ENCODE measurements at regions not wholly inside any gene's neighbourhood (a gene's known extent, or its start where the extent isn't known, plus 50 kb on each side); places are given as distances from the start of the nearest gene placed in this dataset.

DNA sequence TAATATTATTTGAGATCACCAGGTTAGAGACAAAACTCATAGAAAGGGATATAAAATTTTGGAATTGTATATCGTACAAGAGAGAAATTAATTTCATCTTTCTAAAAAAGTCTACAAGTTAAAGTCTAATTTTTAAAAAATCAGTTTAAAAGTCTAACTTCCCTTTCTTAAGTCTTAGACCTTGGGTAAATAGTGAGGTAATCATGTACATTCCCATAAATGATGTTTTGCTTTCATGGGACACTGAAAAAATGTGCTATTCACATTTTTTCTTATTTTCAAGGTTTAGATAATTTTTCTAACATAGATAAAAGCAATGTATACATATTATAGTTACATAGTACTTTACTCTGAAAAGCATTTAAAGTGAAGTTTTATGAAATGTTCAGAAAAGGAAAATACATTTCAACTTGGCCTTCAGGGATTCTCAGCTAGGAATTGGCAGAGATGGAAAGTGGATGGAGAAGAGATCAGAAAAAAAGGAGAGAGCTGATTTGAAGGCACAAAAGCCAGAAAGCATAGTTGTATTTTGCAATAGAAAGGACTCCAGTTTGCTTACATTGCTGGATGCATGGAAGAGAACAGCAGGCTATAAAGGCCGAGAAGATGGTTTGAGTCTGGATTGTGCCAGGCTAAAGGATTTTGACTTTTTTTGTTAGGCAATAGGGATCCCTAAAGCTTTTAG, 194.0 kb downstream of the CASP12 start:
- no peak overlapping the region for H3K4me3 ChIP-seq (ENCODE audit: low read depth, low read length, poor library complexity, severe bottlenecking)
- no peaks in the 10 kb centered on the region for H4K20me1 ChIP-seq (ENCODE audit: insufficient read depth, low read length)
- H3K27ac ChIP-seq (ENCODE audit: low read depth, low read length, poor library complexity, severe bottlenecking) = no peak overlapping the region
- BruUV-seq (replicated peaks) = no TSS peak
- intact Hi-C loops (cut with micrococcal nuclease; ENCODE audit: unreplicated experiment) = no loop called here
- no peak overlapping the region for H3K4me2 ChIP-seq (ENCODE audit: low read length)
- ChIA-PET POLR2A (interaction anchor here (1.2 to 1.7 kb wide), 2 partner anchors 8 to 542 kb away, joined by 4 read pairs; no protein-coding TSS in a partner anchor), CTCF (ENCODE audit: unreplicated experiment) (no interaction called here)
- no peaks in the 10 kb centered on the region for H3K79me2 ChIP-seq (ENCODE audit: insufficient read depth, low read depth, low read length)
- no peaks in the 10 kb centered on the region for H3K36me3 ChIP-seq (ENCODE audit: insufficient read depth, low read length)
- H2AFZ ChIP-seq (ENCODE audit: low read length) = peak overlapping the region; percentile 100
- peaks cover 16% of the 10 kb centered on the region for H3K4me1 ChIP-seq (ENCODE audit: insufficient read depth, low read length, poor library complexity, severe bottlenecking)
- no peak for DNase-seq (ENCODE audit: low spot score)
- H3K9me2 ChIP-seq (ENCODE audit: insufficient read depth, low read length) = no peaks in the 10 kb centered on the region
- peaks cover 6% of the 10 kb centered on the region; the same call in 1 of the 2 replicates for H3K9me3 ChIP-seq (ENCODE audit: low read length)
- TF ChIP-seq, protein P1, sequence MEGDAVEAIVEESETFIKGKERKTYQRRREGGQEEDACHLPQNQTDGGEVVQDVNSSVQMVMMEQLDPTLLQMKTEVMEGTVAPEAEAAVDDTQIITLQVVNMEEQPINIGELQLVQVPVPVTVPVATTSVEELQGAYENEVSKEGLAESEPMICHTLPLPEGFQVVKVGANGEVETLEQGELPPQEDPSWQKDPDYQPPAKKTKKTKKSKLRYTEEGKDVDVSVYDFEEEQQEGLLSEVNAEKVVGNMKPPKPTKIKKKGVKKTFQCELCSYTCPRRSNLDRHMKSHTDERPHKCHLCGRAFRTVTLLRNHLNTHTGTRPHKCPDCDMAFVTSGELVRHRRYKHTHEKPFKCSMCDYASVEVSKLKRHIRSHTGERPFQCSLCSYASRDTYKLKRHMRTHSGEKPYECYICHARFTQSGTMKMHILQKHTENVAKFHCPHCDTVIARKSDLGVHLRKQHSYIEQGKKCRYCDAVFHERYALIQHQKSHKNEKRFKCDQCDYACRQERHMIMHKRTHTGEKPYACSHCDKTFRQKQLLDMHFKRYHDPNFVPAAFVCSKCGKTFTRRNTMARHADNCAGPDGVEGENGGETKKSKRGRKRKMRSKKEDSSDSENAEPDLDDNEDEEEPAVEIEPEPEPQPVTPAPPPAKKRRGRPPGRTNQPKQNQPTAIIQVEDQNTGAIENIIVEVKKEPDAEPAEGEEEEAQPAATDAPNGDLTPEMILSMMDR (conservative IDR thresholded peaks at IDR 0.05; ENCODE audit: low read length) = no peak
- no peak for TF ChIP-seq EZH2phosphoT487 (IDR thresholded peaks at IDR 0.05; ENCODE audit: borderline replicate concordance, low read depth, low read length)

DNA sequence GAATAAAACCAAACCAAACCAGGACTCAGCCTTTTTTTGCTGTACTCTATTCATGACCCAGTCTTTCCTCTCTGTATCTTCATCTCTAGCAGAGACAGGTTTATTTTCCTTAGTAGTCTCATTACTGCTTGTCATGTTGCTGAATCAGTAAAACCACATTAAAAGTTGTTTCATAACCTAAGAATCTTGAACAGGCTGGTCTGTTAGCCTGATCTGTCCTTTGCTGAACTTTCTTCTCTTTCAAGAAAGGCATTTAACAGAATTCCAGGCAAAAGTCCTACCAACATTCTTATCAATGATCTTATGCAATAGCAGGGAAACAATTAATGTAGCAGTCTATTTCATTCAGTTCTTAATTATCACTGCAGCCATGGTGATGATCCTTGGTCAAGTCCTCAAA, 197.7 kb downstream of the CASP12 start:
- POLR2A ChIA-PET = interaction anchor here (1.0 kb wide), 1 partner anchor 340 kb away, joined by 3 read pairs; no protein-coding TSS in a partner anchor
- DNase-seq (ENCODE audit: low spot score) = no peak
- H3K79me2 ChIP-seq (ENCODE audit: insufficient read depth, low read depth, low read length) = no peaks in the 10 kb centered on the region
- intact Hi-C loops (cut with micrococcal nuclease; ENCODE audit: unreplicated experiment) = no loop called here
- peaks cover 8% of the 10 kb centered on the region for H3K4me1 ChIP-seq (ENCODE audit: insufficient read depth, low read length, poor library complexity, severe bottlenecking)
- no peak for TF ChIP-seq EZH2phosphoT487 (IDR thresholded peaks at IDR 0.05; ENCODE audit: borderline replicate concordance, low read depth, low read length)
- TF ChIP-seq, protein P1 (conservative IDR thresholded peaks at IDR 0.05; ENCODE audit: low read length) = no peak
- CTCF ChIA-PET (ENCODE audit: unreplicated experiment) = no interaction called here
- H3K27ac ChIP-seq (ENCODE audit: low read depth, low read length, poor library complexity, severe bottlenecking) = no peak overlapping the region
- no TSS peak for BruUV-seq (replicated peaks)
- H4K20me1 ChIP-seq (ENCODE audit: insufficient read depth, low read length) = no peaks in the 10 kb centered on the region
- no peaks in the 10 kb centered on the region for H3K9me2 ChIP-seq (ENCODE audit: insufficient read depth, low read length)
- H3K36me3 ChIP-seq (ENCODE audit: insufficient read depth, low read length) = no peaks in the 10 kb centered on the region
- H3K9me3 ChIP-seq (ENCODE audit: low read length) = peaks cover 6% of the 10 kb centered on the region; the same call in 1 of the 2 replicates
- H3K4me2 ChIP-seq (ENCODE audit: low read length) = no peak overlapping the region
- no peak overlapping the region for H2AFZ ChIP-seq (ENCODE audit: low read length)
- no peak overlapping the region for H3K4me3 ChIP-seq (ENCODE audit: low read depth, low read length, poor library complexity, severe bottlenecking)

DNA sequence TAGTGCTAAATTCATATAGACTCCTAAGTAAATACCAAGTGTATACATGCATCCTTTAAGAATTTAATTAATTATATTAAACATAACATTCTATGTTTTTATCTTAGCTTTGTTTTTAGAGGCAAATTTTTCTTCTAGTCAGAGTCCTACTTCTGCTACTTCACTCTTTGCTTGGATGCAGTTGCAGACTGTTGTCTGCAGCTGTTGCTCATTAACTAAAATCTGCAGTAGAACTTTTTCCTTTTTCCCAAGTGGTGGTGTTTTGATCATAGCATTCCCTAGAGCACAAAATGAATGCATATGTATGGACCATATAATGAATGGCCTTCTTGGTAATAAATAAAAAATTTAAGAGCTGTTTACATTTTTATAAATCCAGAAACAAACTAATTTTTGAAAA, 198.3 kb downstream of the CASP12 start:
- H3K4me2 ChIP-seq (ENCODE audit: low read length) = no peak overlapping the region
- H3K36me3 ChIP-seq (ENCODE audit: insufficient read depth, low read length) = no peaks in the 10 kb centered on the region
- CTCF ChIA-PET (ENCODE audit: unreplicated experiment) = interaction anchor here (0.8 kb wide), 1 partner anchor 11 kb away, joined by 3 read pairs; no protein-coding TSS in a partner anchor
- no peak overlapping the region for H3K27ac ChIP-seq (ENCODE audit: low read depth, low read length, poor library complexity, severe bottlenecking)
- no peak for TF ChIP-seq EZH2phosphoT487 (IDR thresholded peaks at IDR 0.05; ENCODE audit: borderline replicate concordance, low read depth, low read length)
- TF ChIP-seq, protein P1 (conservative IDR thresholded peaks at IDR 0.05; ENCODE audit: low read length) = no peak
- intact Hi-C loops (cut with micrococcal nuclease; ENCODE audit: unreplicated experiment) = no loop called here
- peaks cover 1% of the 10 kb centered on the region; the same call in 1 of the 2 replicates for H3K9me3 ChIP-seq (ENCODE audit: low read length)
- H3K4me3 ChIP-seq (ENCODE audit: low read depth, low read length, poor library complexity, severe bottlenecking) = no peak overlapping the region
- H4K20me1 ChIP-seq (ENCODE audit: insufficient read depth, low read length) = no peaks in the 10 kb centered on the region
- H2AFZ ChIP-seq (ENCODE audit: low read length) = no peak overlapping the region
- H3K9me2 ChIP-seq (ENCODE audit: insufficient read depth, low read length) = no peaks in the 10 kb centered on the region
- H3K4me1 ChIP-seq (ENCODE audit: insufficient read depth, low read length, poor library complexity, severe bottlenecking) = peaks cover 2% of the 10 kb centered on the region
- POLR2A ChIA-PET = interaction anchor here (1.0 kb wide), 1 partner anchor 339 kb away, joined by 3 read pairs; no protein-coding TSS in a partner anchor
- no peak for DNase-seq (ENCODE audit: low spot score)
- H3K79me2 ChIP-seq (ENCODE audit: insufficient read depth, low read depth, low read length) = no peaks in the 10 kb centered on the region
- no TSS peak for BruUV-seq (replicated peaks)
